GM18951 (cell line): ENCODE measurements at regions not wholly inside any gene's neighbourhood (a gene's known extent, or its start where the extent isn't known, plus 50 kb on each side); places are given as distances from the start of the nearest gene placed in this dataset.

Experiments
- POLR2A ChIP-seq: IDR thresholded peaks from 4 replicates; pipeline ENCODE4 v1.6.1; 2011; ENCODE audit warnings: mild to moderate bottlenecking; ENCODE audit not compliant: insufficient read length, insufficient read depth; ENCODE audit errors: extremely low read depth
- in situ Hi-C: fragments of 300-500 bp; cut with MboI; formaldehyde crosslinking; loops from one replicate; pipeline ENCODE4 v1.12.0; 2022; ENCODE audit warnings: low sequenced_read_pairs, mixed read lengths, inconsistent platforms; ENCODE audit not compliant: unreplicated experiment

DNA sequence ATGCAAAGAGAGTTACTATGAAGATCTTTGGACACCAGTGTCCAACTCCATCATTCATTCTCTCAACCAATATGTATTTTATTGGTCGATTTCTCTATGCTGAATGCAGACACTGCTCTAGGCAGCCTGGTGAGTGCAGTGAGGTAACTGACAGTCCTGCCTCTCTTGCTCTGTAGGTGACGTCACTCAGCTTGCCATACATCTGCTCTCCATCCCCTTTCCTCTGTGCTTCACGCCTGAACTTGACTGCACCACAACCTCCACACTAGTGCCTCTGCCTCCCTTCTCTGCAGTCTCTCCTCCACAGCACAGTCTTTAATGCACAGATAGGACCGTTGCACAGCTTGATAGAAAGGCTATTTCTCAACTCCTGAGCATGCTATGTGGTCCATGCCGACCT lies 344.9 kb upstream of the NOCT start:
- in situ Hi-C loops: no loop called here
- TF ChIP-seq POLR2A: no peak

GRCh38 chr4:138669479-138670315 lies 345.9 kb upstream of the NOCT start:
- in situ Hi-C loops: no loop called here
- no peak for TF ChIP-seq POLR2A

DNA sequence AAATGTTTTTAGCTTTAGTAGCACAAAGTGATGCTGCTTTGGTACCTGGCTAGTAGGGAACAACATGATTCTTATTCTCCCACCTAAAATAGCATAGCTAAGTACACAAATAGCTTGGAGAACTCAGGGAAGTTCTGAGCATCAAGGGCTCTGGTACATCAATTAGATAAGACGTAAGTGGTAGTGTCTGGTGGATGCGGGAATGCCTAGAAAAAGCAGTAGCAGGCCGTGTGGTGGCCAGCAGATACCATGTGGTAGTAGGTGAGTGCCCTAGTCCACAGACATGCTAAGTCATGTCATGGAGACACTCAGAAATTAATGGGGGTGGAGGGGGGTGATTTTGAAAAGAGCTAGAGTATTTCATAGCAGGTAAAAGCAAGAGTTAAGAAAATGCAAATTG lies 347.3 kb upstream of the NOCT start:
- no peak for TF ChIP-seq POLR2A
- in situ Hi-C loops: no loop called here

- TF ChIP-seq POLR2A: no peak
- in situ Hi-C loops: no loop called here
Measured at GRCh38 chr4:138666366-138666765, 349.2 kb upstream of the NOCT start.

DNA sequence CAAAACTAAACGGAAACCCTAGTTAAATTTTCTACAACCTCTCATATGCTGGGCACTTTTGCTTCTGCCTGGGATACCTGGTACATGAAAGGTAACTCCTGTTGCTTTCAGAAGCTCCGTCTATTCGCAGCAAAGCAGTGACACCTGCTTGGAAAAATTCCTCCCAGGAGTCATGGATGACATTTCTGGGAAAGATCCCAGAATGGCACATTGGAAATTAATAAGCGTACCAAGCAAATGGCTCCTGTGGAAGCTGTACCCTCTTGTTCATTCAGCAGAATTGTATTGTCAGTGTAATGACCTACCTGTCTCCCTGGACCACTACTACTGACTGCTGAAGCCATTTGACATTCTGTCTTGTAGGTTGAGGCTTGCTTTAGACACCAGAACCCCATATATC lies 349.7 kb upstream of the NOCT start:
- in situ Hi-C loops: no loop called here
- TF ChIP-seq POLR2A: no peak

- in situ Hi-C loops: no loop called here
- TF ChIP-seq POLR2A: no peak
Measured at GRCh38 chr4:138663883-138664282, 351.7 kb upstream of the NOCT start.

GRCh38 chr4:138659812-138660316 lies 355.7 kb upstream of the NOCT start:
- no peak for TF ChIP-seq POLR2A
- in situ Hi-C loops: no loop called here

DNA sequence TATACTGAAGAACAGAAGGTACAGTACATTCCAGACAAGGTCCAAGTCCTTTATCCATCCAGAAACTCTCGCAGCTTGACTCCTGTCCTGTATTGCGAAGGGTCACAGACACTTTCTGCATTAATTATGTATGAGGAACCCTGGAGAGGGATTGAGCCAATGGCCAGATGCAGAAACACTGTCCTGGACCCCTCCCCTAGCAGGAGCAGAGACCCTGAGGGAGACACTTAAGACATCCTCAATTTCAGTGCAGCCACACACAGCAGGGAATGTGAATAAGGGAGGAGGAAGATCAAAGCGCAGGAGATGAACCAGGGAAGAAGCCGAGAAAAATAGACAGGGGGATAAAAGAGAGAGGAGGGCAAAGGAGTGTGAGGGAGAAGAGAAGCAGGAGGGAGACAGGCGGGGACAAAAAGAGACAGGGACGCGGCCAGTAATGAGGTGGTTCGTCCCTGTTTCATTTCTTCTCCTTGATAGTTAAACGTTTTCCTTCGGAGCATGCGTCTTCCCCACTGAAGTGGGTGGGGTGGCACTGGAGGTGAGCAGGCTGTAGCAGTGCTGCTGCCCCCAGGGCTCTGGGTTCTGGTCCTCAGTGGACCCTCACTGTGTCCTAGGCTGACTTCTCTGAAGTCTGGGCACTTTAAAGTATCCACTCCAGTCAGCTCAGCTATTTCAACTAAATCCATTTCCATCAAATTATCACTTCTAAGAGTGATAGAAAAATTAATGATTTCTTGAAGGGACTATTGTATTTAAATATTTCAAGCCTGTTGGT lies 356.4 kb upstream of the NOCT start:
- in situ Hi-C loops: no loop called here
- no peak for TF ChIP-seq POLR2A

DNA sequence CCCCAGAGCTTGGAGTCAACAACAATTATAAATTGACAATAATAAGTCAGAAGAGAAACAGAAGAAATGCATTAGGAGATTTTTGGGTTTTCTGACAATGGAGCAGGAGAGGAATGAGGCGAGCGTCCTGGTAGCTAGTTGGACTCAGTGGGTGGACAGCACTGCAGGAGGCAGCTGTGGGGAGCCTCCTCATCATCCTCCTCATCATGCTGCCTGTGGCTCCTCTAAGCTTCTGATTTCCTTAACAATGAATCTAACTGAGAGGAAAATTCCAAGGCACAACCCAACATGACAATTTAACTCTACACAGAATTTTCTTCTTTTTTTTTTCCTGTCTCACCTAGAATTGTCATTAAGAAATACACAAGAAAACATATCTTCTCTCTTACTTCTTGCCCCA lies 357.1 kb upstream of the NOCT start:
- in situ Hi-C loops: no loop called here
- TF ChIP-seq POLR2A: no peak

- TF ChIP-seq POLR2A: no peak
- in situ Hi-C loops: no loop called here
Measured at GRCh38 chr4:138656990-138657389, 358.6 kb upstream of the NOCT start.

DNA sequence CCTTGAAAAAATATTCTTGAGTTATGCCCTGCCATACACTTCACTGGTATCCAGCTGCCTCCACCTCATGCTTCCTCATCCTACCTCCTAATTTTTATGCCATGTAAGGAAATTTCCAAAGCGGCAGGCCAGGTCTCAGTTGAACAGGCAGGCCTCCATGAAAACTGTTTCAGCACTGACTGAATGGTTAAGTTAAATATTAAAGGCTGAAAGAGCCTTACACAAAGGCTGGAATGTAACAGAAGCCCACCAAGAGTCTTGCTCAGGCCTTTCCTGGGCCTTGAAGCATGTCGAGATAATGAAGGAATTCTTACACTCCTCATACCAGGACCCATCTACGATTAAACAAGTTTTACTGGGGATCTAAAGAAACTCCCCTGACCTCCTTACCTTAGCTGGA lies 359.6 kb upstream of the NOCT start:
- TF ChIP-seq POLR2A: no peak
- in situ Hi-C loops: no loop called here

GRCh38 chr4:138655286-138655685 lies 360.3 kb upstream of the NOCT start:
- TF ChIP-seq POLR2A: no peak
- in situ Hi-C loops: no loop called here

DNA sequence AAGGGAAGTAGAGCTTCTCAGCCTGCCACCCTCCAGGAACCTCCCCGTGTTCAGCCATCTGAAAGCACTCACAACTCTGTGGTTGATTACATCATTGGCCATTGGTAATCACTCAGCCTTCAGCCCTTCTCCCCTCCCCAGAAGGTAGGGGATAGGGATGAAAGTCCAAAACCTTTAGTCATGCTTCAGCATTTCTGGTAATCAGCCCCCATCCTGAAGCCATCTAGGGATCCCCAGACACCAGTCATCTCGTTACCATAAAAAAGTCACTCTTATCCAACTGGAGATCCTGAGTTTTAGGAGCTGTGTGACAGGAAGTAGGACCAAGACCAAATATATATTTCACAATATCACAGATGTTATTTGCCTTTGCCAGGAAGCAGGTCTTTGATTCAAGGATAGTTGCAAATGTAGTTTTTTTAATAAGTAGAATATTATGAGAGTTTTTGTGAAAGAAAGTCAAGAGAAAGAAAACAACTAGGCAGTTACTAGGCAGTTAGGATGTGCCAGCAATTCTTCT lies 364.6 kb upstream of the NOCT start:
- in situ Hi-C loops: no loop called here
- no peak for TF ChIP-seq POLR2A
